K562 (cell line): ENCODE measurements at regions not wholly inside any gene's neighbourhood (a gene's known extent, or its start where the extent isn't known, plus 50 kb on each side); places are given as distances from the start of the nearest gene placed in this dataset.

Experiments
- BRCA1 ChIP-seq, 2 experiments: fragments of 450-650 bp in 1 of 2; sonication (generic) in 1 of 2; formaldehyde crosslinking in 1 of 2; IDR thresholded peaks; 2 replicates each; pipeline versions ENCODE4 v1.5.0 to v1.6.1; 2017 to 2020; ENCODE audit warnings: mild to moderate bottlenecking in 1 of 2, missing genetic modification reagents in 1 of 2
- PHF20 ChIP-seq: fragments of 450-650 bp; IDR thresholded peaks from 2 replicates; pipeline ENCODE4 v1.6.1; 2018; ENCODE audit not compliant: partially characterized antibody
- THAP12 ChIP-seq: fragments of 250-450 bp; sonication (Bioruptor Pico); IDR thresholded peaks from 2 replicates; pipeline ENCODE4 v1.9.0; 2021; ENCODE audit warnings: mild to moderate bottlenecking, inconsistent platforms
- THAP7 ChIP-seq: fragments of 250-450 bp; sonication (Bioruptor Pico); IDR thresholded peaks from 2 replicates; pipeline ENCODE4 v1.5.0; 2021
- XRCC5 ChIP-seq: fragments of 200-400 bp; formaldehyde crosslinking; IDR thresholded peaks from 2 replicates; pipeline ENCODE4 v1.6.1; 2017; ENCODE audit warnings: low read depth, mild to moderate bottlenecking, low read length
- ZBED1 ChIP-seq: IDR thresholded peaks from 2 replicates; pipeline ENCODE4 v1.6.1; 2014
- ZHX1 ChIP-seq: fragments of 150-350 bp; conservative IDR thresholded peaks from 2 replicates; pipeline ENCODE4 v1.6.1; 2014; ENCODE audit warnings: low read length

GRCh38 chr18:78430131-78430758 lies 549.4 kb upstream of the SALL3 start (continued):
- TF ChIP-seq ZBED1 (no peak), ZHX1 (no peak), THAP7 (no peak), BRCA1 (IDR thresholded peaks at IDR 0.05) (no peak), BRCA1 (CRISPR knock-in tag; IDR thresholded peaks at IDR 0.05) (no peak), PHF20 (no peak), THAP12 (no peak), XRCC5 (no peak)
- TF ChIP-seq, all 486 proteins: peak for 7
